NCI-H1436 (cell line): ENCODE measurements at regions not wholly inside any gene's neighbourhood (a gene's known extent, or its start where the extent isn't known, plus 50 kb on each side); places are given as distances from the start of the nearest gene placed in this dataset.
"Not testable (repeated sequence)": the region's sequence is repeated elsewhere in the genome, so short reads cannot be mapped to it uniquely, and the experiment has no call there.

Experiments used
- DNase-seq: peaks from one replicate; lab custom pipeline; 2025; lab: John Stamatoyannopoulos, UW

- DNase-seq: no peak
Measured at GRCh38 chr11:105432241-105432995, 177.5 kb upstream of the GRIA4 start.

GRCh38 chr11:105429096-105429910, 180.6 kb upstream of the GRIA4 start:
- no peak for DNase-seq

- DNase-seq: no peak
Measured at GRCh38 chr11:105407101-105407500, 202.8 kb upstream of the GRIA4 start.

GRCh38 chr11:105401269-105401809, 208.5 kb upstream of the GRIA4 start:
- no peak for DNase-seq

GRCh38 chr11:105399511-105399910, 210.4 kb upstream of the GRIA4 start:
- DNase-seq: no peak

DNA sequence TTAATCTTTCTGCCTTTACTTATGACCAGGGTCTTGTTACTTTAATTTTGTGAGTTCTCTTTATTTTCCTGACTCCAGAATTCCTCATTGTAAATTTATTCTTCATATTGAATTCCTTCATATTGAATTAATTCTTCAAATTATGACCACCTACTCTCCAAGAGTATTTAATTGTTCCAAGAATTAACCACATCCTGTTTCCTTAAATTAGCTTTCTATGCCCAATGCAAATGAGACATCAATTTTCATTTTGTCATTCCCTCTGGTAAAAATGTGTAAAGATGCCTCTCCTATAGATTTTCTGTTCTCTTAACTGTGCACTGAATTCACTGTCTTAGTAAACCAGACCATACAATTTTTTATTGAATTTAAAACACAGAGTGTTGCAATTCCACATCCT, 211.2 kb upstream of the GRIA4 start:
- DNase-seq: no peak

DNA sequence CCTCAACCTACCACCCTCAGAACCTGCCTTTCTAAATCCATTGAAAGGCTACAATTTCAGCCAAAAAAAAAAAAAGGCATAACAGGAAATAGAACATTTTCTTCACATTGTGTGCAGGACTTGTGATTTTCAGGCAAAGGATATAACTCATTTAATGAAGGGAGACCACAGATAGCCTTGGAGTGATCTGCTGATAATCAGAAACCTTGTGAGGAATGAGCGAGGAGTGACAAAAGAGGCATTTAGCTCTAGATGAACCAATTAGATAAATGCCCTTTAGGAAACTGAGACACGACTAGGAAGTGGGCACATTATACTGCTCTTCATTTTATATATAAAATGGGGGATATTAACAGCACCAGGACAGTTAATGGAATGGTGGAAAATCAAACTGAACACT, 216.5 kb upstream of the GRIA4 start:
- DNase-seq: no peak

GRCh38 chr11:105392556-105392955, 217.3 kb upstream of the GRIA4 start:
- no peak for DNase-seq

GRCh38 chr11:105389952-105390351, 219.9 kb upstream of the GRIA4 start:
- DNase-seq: no peak

GRCh38 chr11:105388006-105388405, 221.9 kb upstream of the GRIA4 start:
- DNase-seq: no peak

- DNase-seq: no peak
Measured at GRCh38 chr11:105381941-105382340, 227.9 kb upstream of the GRIA4 start.

- no peak for DNase-seq
Measured at GRCh38 chr11:105377870-105378269, 232.0 kb upstream of the GRIA4 start.

DNA sequence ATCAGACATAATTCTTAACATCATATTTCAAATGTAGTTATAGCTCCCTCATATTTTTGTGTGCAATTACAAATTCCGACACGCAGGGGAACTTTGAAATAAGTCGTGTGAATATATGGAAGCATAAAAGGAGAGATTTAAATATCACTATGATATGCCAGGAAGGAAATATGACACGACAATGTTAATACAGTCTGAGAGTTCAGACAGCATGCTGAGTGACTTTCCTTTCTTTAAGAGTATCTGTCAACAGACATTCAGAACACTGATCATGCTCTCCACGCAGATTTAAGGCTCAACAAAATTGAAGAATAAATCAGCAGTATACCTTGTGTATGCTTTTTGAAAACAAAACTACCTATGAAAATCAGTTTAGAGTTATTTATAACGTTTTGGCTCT, 232.6 kb upstream of the CARD18 start:
- no peak for DNase-seq

GRCh38 chr11:105371311-105371710, 231.7 kb upstream of the CARD18 start:
- no peak for DNase-seq

DNA sequence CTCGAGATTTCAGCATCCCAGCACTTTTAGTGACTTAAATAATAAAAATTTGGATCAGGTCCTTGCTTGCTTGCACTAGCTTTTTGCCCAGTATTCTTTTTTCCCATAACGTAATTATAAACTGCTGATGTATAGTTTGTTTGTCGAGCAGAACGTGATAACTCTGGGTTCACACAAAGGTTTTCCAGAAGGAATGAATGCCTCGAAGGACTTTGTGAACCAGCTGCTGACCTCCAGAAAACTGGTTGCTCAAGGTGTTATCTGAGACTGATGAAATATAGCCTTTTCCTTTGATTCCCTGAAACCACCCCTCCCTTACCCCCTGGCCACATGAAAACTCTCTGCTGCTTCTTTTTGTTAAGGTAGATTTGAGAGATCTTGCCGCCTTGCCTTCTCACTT, 229.1 kb upstream of the CARD18 start:
- DNase-seq: no peak

DNA sequence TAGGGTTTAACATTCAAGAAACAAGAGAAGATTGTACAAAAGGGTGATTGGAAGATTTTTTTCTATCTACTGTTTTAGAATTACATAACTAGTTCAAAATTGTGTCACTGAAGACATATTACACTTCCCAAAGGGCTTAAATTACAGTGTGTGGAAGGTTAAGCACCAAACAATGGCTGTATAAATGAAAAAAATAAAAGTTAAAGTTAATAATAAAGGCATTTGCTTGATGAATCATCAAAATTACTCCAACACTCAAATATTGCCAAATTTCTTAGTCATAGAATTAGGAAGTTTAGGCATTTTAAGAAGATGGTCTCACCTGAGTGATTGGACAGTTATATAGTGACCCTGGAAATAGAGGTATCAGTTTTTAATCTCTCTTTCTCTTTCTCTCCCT, 227.6 kb upstream of the CARD18 start:
- no peak for DNase-seq

DNA sequence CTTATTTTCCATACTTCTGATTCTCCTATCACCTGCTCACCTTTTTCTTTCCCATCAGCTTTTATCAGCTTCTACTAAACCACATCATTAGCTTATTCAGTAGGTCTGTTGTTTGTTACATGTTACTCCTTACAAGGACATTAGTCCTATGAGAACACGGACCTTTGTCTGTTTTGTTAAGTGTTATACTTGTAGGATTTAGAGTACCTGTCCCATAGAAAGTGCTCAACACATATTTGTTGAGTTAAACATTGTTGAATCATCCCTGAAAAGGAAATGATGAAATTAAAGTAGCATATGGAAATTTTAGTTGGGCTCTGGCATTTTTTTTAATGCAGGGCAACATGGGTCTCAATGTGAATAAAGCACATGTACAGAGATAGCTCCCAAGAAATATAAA, 222.1 kb upstream of the CARD18 start:
- DNase-seq: no peak

DNA sequence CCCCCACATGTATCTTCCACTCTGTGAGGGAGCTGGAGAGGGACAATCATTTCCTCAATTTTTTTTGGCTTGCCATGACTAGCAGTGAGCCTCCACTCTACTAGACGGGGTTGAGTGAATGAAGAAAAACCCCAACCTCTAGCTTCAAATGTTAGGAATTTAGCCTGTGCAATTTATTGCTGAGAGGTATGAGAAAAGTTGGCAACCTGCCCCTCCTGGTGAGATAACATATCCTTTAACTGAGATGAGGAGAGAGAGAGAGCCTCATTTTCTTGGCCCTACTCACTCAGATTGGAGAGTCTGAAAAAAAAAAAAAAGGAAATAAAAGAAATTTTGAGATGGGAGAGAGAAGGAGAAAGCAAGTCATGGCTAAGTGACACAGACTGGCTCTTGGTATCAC, 218.2 kb upstream of the CARD18 start:
- no peak for DNase-seq

DNA sequence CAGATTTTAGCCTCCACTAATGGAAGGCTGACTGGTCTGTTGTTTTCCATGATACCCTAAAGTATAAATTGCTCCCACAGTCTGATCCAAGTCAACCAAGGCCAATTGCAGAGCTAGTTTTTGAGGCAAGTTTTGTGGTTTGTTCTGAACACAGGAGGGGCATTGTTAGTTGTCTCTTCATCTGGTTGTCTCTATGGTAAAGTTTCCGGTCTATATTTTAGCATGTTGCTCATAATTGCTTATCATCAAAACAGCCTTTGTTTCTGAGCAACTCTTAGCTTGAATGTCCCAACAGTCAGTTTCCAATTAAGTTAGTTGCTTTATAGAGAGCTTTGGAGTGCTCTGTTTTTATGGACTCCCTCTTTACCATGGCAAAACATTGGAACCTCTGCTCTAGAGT, 217.6 kb upstream of the CARD18 start:
- no peak for DNase-seq

DNA sequence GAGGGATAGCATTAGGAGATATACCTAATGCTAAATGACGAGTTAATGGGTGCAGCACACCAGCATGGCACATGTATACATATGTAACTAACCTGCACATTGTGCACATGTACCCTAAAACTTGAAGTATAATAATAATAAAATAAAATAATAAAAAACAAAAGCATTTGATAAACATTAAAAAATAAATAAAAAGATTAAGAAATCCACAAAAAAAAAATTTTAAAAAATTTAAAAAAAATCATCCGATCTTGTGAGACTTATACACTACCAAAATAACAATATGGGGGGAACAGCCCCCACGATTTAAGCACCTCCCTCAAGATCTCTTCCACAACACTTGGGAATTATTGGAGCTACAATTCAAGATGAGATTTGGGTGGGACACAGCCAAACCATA, 210.3 kb upstream of the CARD18 start:
- not testable (repeated sequence) for DNase-seq

DNA sequence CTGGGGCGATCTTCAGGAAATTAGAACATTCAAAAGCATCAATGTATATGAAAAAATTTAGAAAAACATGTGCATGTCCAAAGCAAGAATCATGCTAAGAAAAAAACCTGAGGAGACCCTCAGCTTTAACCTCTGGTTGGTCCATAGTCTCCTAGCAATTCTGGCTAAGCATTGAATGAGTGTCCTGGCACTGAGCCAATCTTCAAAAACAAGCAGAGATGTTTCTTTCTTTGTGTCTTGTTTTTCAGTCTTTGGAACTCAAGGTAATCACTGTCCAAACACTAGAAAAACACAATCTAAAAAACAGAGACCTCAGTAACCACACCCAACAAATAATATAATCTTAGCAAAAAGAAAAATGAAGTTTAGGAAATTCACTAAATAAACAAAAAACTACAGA, 205.4 kb upstream of the CARD18 start:
- no peak for DNase-seq

GRCh38 chr11:105334025-105334714, 194.6 kb upstream of the CARD18 start:
- no peak for DNase-seq

DNA sequence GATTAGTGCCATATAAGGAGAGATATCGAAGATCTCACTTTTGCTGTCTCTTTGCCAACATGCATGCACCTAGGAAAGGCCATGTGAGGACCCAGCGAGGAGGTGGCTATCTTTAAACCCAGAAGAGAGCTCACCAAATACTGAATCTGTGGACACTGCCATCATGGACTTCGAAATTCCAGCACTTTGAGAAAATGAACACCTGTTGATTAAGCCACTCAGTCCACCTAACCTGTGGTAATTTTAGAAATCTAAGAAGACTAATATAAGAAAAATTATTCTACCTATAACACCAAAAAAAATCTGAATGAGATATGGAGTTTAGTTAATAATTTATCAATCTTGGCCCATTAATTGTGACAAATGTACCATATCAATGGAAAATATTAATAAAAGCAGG, 193.6 kb upstream of the CARD18 start:
- DNase-seq: no peak
